Lung (tissue), 11 donors: ENCODE measurements at regions not wholly inside any gene's neighbourhood (a gene's known extent, or its start where the extent isn't known, plus 50 kb on each side); places are given as distances from the start of the nearest gene placed in this dataset.

ENCODE experiments used
- ATAC-seq: fragments of 200-7000 bp; cut with Tn5 transposase; one replicate; pipeline ENCODE4 v1.9.1; 2020; ENCODE audit warnings: moderate number of reproducible peaks; ENCODE audit not compliant: insufficient read depth, low FRiP score
- DNase-seq, 3 donors: peaks; one replicate each; pipeline ENCODE4 v3.0.0-alpha.2; 2013 to 2017
- H3K27ac ChIP-seq, 2 donors: one replicate each; pipeline ENCODE4 v1.5.1; 2013; ENCODE audit warnings: mild to moderate bottlenecking in 2 of 2, moderate library complexity in 2 of 2, control low read depth in 1 of 2, inconsistent platforms in 1 of 2, low read depth in 1 of 2, low read length in 1 of 2
- H3K27me3 ChIP-seq, 3 donors: one replicate each; pipeline ENCODE4 v1.5.1; 2013; ENCODE audit warnings: low read length in 2 of 3; ENCODE audit not compliant: control insufficient read depth in 3 of 3, insufficient read depth in 3 of 3
- H3K36me3 ChIP-seq, 4 donors: one replicate each; pipeline ENCODE4 v1.5.1; 2013; ENCODE audit warnings: low read length in 4 of 4, mild to moderate bottlenecking in 1 of 4, moderate library complexity in 1 of 4; ENCODE audit not compliant: control insufficient read depth in 4 of 4, insufficient read depth in 4 of 4
- H3K4me1 ChIP-seq, 5 donors: one replicate each; pipeline ENCODE4 v1.5.1; 2013; ENCODE audit warnings: low read length in 5 of 5, mild to moderate bottlenecking in 2 of 5, moderate library complexity in 1 of 5; ENCODE audit not compliant: control insufficient read depth in 5 of 5, insufficient read depth in 5 of 5
- H3K4me3 ChIP-seq: one replicate; pipeline ENCODE4 v1.5.1; 2013; ENCODE audit warnings: mild to moderate bottlenecking, control low read depth, moderate library complexity
- H3K9ac ChIP-seq, 2 donors: one replicate each; pipeline ENCODE4 v1.5.1; 2013; ENCODE audit warnings: low read length in 2 of 2, control low read depth in 1 of 2; ENCODE audit not compliant: insufficient read depth in 1 of 2
- H3K9me3 ChIP-seq, 4 donors: one replicate each; pipeline ENCODE4 v1.5.1; 2013; ENCODE audit warnings: low read length in 3 of 4, mild to moderate bottlenecking in 1 of 4, moderate library complexity in 1 of 4; ENCODE audit not compliant: control insufficient read depth in 4 of 4, insufficient read depth in 3 of 4
- CTCF ChIP-seq: IDR thresholded peaks from 2 replicates; pipeline ENCODE4 v1.5.1; 2012; ENCODE audit warnings: mild to moderate bottlenecking; ENCODE audit errors: control extremely low read depth, extremely low read depth
- WGBS, 2 donors: extraction: QIAGEN DNeasy Blood & Tissue Kit; methylation state at CpG; one replicate each; pipeline ENCODE4 v1.1.7; 2013; 5-methylcytosine and 5-hydroxymethylcytosine counted together
- donor health status: control.
- donor health status: control.
- donor health status: Bipolar disorder and iron deficiency.
- donor health status: healthy.
- donor health status: DM: yes; HTN: yes; CAD: no.

GRCh38 chr4:174010547-174010946 is 272.9 kb downstream of the FBXO8 start:
- no peak overlapping the region for H3K4me3 ChIP-seq
- H3K9me3 ChIP-seq = no peaks in the 10 kb centered on the region
- H3K9ac ChIP-seq = no peak overlapping the region
- TF ChIP-seq CTCF = no peak
- no peak overlapping the region for H3K27ac ChIP-seq
- no peaks in the 10 kb centered on the region for H3K36me3 ChIP-seq
- H3K27me3 ChIP-seq = peaks cover 0 to 2% (median 0%) of the 10 kb centered on the region in 3 donors
- ATAC-seq = no peak
- 70 to 75% methylated on average over 3 of the region's 3 CpGs for WGBS, 2 donors
- DNase-seq = no peak
- peaks cover 0 to 4% (median 0%) of the 10 kb centered on the region in 5 donors for H3K4me1 ChIP-seq

DNA sequence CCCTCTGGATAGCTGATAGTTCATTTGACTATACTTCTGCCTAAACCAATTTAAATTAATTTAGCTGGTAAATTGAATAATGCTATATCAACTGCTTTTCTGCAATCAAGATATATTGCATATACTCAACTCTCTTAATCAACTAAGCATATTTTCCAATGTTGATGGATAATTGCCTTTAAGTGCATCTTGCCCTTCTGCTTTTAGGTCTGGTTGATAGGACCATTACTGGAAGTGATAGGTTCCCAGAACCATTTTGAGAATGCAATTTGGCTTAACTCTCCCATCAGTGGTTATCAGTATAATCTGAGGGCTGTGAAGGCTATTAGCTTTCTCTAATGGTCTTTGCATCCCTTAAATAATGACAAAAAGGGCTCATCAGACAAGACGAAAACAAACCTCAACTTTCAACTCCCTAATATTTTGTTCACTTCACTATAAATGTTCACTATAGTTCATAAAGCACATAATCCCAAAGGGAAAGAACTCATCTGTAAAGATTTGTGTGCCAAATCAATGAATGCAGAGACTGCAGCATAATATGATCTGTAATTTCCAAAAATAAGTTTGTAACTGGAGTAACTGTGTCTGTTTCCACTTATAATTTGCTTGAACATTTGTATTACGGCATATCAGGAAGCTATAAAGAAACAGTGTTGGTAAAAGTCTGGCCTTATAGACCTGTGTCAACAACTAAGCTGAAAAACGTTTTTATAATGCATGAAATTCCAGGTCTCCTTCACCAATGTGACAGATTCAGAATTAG is 273.6 kb downstream of the FBXO8 start:
- no peak for DNase-seq
- H3K27me3 ChIP-seq = peaks cover 0 to 2% (median 0%) of the 10 kb centered on the region in 3 donors
- TF ChIP-seq CTCF = no peak
- no peaks in the 10 kb centered on the region for H3K36me3 ChIP-seq
- H3K4me3 ChIP-seq = no peak overlapping the region
- peaks cover 0 to 6% (median 0%) of the 10 kb centered on the region in 5 donors for H3K4me1 ChIP-seq
- no peak overlapping the region for H3K9ac ChIP-seq
- no peak for ATAC-seq
- no peak overlapping the region for H3K27ac ChIP-seq
- H3K9me3 ChIP-seq = no peaks in the 10 kb centered on the region
- 51 to 57% methylated on average over 3 of the region's 3 CpGs for WGBS, 2 donors

- no peak for TF ChIP-seq CTCF
- ATAC-seq (no peak), DNase-seq (no peak)
- peaks cover 0 to 2% (median 0%) of the 10 kb centered on the region in 3 donors for H3K27me3 ChIP-seq
- no peaks in the 10 kb centered on the region for H3K9me3 ChIP-seq
- H3K4me1 ChIP-seq = peaks cover 0 to 3% (median 0%) of the 10 kb centered on the region in 5 donors
- H3K27ac ChIP-seq = no peak overlapping the region
- no peak overlapping the region for H3K9ac ChIP-seq
- no peaks in the 10 kb centered on the region for H3K36me3 ChIP-seq
- WGBS, 2 donors = 75 to 86% methylated on average over 3 of the region's 3 CpGs
- H3K4me3 ChIP-seq = no peak overlapping the region
Measured at GRCh38 chr4:174005422-174005821, 278.0 kb downstream of the FBXO8 start.
